ENCODE measurements at regions not wholly inside any gene's neighbourhood (a gene's known extent, or its start where the extent isn't known, plus 50 kb on each side); places are given as distances from the start of the nearest gene placed in this dataset.

GRCh38 chr2:152920846-152921245 is 202.4 kb downstream of the ARL6IP6 start:
- Histone ChIP-seq H3K36me3 (replicated peaks; ENCODE audit: control insufficient read depth, insufficient read depth, low read length) (no peaks in the 10 kb centered on the region), H3K27me3 (ENCODE audit: control insufficient read depth, insufficient read depth, low read length) (no peaks in the 10 kb centered on the region), H3K4me3 (ENCODE audit: insufficient read depth, low read depth, low read length) (no peak overlapping the region)
- no peak for DNase-seq

DNA sequence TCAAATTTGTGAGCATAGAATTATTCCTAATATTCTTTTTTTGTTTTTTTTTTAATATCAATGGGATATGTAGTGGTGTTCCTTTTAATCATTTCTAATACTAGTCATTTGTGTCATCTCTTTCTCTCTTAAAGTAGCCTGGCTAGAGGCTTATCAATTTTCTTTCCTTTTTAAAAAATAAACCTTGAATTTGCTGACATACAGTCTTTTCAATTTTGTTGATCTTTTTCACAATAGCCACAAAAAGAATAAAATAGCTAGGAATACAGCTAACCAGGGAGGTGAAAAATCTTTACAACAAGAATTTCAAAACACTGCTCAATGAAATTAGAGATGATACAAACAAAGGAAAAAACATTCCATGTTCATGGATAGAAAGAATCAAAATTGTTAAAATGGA is 192.6 kb downstream of the ARL6IP6 start:
- Histone ChIP-seq H3K4me3 (ENCODE audit: insufficient read depth, low read depth, low read length) (no peak overlapping the region), H3K27me3 (ENCODE audit: control insufficient read depth, insufficient read depth, low read length) (no peaks in the 10 kb centered on the region), H3K36me3 (replicated peaks; ENCODE audit: control insufficient read depth, insufficient read depth, low read length) (no peaks in the 10 kb centered on the region)
- no peak for DNase-seq

- Histone ChIP-seq H3K4me3 (ENCODE audit: insufficient read depth, low read depth, low read length) (no peak overlapping the region), H3K27me3 (ENCODE audit: control insufficient read depth, insufficient read depth, low read length) (no peaks in the 10 kb centered on the region), H3K36me3 (replicated peaks; ENCODE audit: control insufficient read depth, insufficient read depth, low read length) (no peaks in the 10 kb centered on the region)
- no peak for DNase-seq
Observed at GRCh38 chr2:152907046-152907445, 188.6 kb downstream of the ARL6IP6 start.

DNA sequence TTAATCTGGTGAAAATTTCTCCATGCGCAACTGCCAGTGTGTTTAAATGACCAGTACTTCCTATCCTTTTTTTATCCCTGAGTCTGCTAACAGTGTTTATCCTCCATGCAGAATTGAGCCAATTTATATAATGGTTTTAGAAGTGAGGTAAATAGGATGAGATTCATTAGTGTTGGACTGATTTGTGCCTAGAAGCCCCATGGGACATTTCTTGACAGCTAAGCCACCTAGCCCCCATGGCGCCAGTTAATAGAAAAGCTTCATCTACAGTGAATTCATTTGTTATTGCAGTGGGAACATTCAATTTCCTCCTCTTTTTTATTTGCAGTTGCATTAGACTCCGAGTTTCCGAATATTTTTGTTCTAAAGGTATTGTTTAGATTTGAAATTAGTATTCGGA is 175.6 kb downstream of the ARL6IP6 start:
- no peak for DNase-seq
- no peaks in the 10 kb centered on the region for H3K27me3 ChIP-seq (ENCODE audit: control insufficient read depth, insufficient read depth, low read length)
- H3K36me3 ChIP-seq (replicated peaks; ENCODE audit: control insufficient read depth, insufficient read depth, low read length): no peaks in the 10 kb centered on the region

GRCh38 chr2:152890736-152891135 is 172.3 kb downstream of the ARL6IP6 start:
- no peaks in the 10 kb centered on the region for H3K36me3 ChIP-seq (replicated peaks; ENCODE audit: control insufficient read depth, insufficient read depth, low read length)
- H3K4me3 ChIP-seq (ENCODE audit: insufficient read depth, low read depth, low read length): no peak overlapping the region
- DNase-seq: no peak
- H3K27me3 ChIP-seq (ENCODE audit: control insufficient read depth, insufficient read depth, low read length): no peaks in the 10 kb centered on the region

More for the DNA sequence above, 175.6 kb downstream of the ARL6IP6 start:
- no peak overlapping the region for H3K4me3 ChIP-seq (ENCODE audit: insufficient read depth, low read depth, low read length)

- Histone ChIP-seq H3K27me3 (ENCODE audit: control insufficient read depth, insufficient read depth, low read length) (no peaks in the 10 kb centered on the region), H3K36me3 (replicated peaks; ENCODE audit: control insufficient read depth, insufficient read depth, low read length) (no peaks in the 10 kb centered on the region), H3K4me3 (ENCODE audit: insufficient read depth, low read depth, low read length) (no peak overlapping the region)
- no peak for DNase-seq
Observed at GRCh38 chr2:152883951-152884487, 165.6 kb downstream of the ARL6IP6 start.

DNA sequence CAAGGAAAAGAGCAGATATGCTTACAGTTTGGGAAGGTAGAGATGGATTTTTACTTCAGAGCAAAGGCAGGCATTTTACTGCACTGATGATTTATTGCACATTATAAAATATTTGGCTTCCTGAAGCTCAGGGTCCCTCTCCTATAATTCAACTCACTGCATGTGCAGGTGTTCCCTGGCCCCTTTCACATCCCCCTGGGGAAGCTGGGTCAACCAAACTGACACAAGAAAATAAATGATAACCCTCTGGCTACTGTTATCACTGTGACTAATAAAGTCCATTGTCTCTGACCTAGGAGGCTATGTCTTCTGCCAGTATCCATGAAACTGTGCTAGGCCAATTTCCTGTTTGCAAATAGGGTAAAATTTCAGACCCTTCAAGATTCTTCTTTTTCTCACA is 163.1 kb downstream of the ARL6IP6 start:
- no peak for DNase-seq
- H3K36me3 ChIP-seq (replicated peaks; ENCODE audit: control insufficient read depth, insufficient read depth, low read length): no peaks in the 10 kb centered on the region
- H3K4me3 ChIP-seq (ENCODE audit: insufficient read depth, low read depth, low read length): no peak overlapping the region
- no peaks in the 10 kb centered on the region for H3K27me3 ChIP-seq (ENCODE audit: control insufficient read depth, insufficient read depth, low read length)

GRCh38 chr2:152879275-152879674 is 160.9 kb downstream of the ARL6IP6 start:
- no peaks in the 10 kb centered on the region for H3K27me3 ChIP-seq (ENCODE audit: control insufficient read depth, insufficient read depth, low read length)
- no peaks in the 10 kb centered on the region for H3K36me3 ChIP-seq (replicated peaks; ENCODE audit: control insufficient read depth, insufficient read depth, low read length)
- H3K4me3 ChIP-seq (ENCODE audit: insufficient read depth, low read depth, low read length): no peak overlapping the region
- no peak for DNase-seq

DNA sequence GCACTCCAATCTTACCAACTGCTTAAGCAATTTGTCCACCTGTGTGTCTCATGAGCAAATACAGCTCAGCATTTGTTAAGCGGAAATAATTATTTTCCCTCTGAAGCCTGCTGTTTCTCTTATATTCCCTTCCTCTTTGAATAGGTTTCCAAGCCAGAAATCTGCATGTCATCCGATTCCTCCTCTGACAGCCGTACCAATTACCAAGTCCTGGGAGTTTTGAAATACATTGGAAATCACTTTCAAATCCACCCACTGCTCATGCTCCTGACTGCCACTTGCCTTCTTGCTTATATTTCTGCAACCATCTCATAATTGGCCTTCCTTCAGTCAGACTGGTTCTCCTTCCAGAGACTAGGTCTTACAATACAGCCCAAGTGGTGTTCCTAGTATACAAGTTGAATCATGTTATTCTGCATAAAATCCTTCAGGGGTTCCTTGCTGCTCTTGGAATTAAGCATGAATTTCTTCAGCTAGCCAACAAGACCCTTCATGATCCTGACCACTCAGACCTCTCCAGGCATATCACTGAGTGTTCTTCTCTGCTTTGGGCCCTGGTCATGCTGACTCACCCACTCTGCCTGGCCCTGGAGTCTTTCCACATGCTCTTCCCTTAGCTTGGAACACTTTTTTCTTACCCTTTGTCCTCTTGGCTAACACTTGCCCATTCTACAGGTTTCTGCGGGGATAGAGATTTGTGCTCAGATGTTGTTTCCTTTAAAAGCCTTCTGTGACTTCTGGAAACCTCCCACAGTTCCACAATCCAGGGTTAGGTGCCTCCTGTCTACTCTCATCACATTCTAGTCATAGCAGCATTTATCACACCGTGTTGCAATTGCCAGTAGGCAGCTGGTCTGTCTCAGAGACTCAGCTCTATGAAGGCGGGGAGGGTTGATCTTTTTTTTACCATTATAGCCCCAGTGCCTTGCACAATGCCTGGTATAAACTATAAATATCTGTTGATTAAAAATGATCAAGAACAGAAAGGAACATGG is 157.6 kb downstream of the ARL6IP6 start:
- no peak overlapping the region for H3K4me3 ChIP-seq (ENCODE audit: insufficient read depth, low read depth, low read length)
- no peak for DNase-seq
- H3K36me3 ChIP-seq (replicated peaks; ENCODE audit: control insufficient read depth, insufficient read depth, low read length): no peaks in the 10 kb centered on the region
- no peaks in the 10 kb centered on the region for H3K27me3 ChIP-seq (ENCODE audit: control insufficient read depth, insufficient read depth, low read length)

GRCh38 chr2:152874955-152875354 is 156.5 kb downstream of the ARL6IP6 start:
- Histone ChIP-seq H3K4me3 (ENCODE audit: insufficient read depth, low read depth, low read length) (no peak overlapping the region), H3K36me3 (replicated peaks; ENCODE audit: control insufficient read depth, insufficient read depth, low read length) (no peaks in the 10 kb centered on the region), H3K27me3 (ENCODE audit: control insufficient read depth, insufficient read depth, low read length) (no peaks in the 10 kb centered on the region)
- DNase-seq: no peak

DNA sequence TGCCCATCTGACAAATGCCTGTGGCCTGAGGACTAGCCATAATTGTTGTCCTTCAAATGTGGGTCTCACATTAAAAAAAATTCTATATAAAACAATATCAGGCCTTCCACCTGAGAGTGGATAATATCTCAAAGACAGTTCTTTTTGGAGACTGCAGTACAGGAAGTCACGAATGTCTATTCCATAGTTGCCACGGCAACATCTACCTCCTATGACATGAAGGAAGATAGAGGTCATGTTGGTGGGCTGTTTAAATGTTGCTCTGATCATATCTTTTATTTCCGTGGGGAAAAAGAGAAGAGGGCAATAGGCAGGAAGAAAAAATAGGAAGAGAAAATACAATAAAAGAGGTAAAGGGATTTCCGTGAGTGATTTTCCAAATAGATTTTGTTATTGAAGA is 151.8 kb downstream of the ARL6IP6 start:
- DNase-seq: no peak
- H3K4me3 ChIP-seq (ENCODE audit: insufficient read depth, low read depth, low read length): no peak overlapping the region

DNA sequence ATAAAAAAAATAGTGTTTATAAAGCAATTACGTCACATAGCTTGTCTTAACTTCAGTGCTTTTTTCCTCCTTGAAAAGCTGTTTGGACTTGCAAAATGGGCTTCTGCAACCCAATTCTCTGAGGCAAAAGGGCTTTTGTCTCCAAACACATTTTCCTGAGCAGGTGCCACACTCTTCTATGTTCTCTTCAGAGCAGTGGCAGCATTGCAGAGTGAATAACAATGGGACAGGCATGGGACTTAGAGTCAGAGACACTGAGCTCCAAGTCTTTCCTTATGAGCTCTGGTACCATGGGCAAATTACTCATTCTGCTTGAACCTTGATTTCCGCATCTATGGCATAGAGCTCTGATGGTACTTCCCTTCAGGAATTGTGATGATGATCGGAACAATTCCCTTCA is 149.0 kb downstream of the ARL6IP6 start:
- H3K4me3 ChIP-seq (ENCODE audit: insufficient read depth, low read depth, low read length): no peak overlapping the region
- DNase-seq: no peak
- H3K27me3 ChIP-seq (ENCODE audit: control insufficient read depth, insufficient read depth, low read length): no peaks in the 10 kb centered on the region
- no peaks in the 10 kb centered on the region for H3K36me3 ChIP-seq (replicated peaks; ENCODE audit: control insufficient read depth, insufficient read depth, low read length)

More for the DNA sequence above, 151.8 kb downstream of the ARL6IP6 start:
- no peaks in the 10 kb centered on the region for H3K36me3 ChIP-seq (replicated peaks; ENCODE audit: control insufficient read depth, insufficient read depth, low read length)
- H3K27me3 ChIP-seq (ENCODE audit: control insufficient read depth, insufficient read depth, low read length): no peaks in the 10 kb centered on the region

- H3K36me3 ChIP-seq (replicated peaks; ENCODE audit: control insufficient read depth, insufficient read depth, low read length): no peaks in the 10 kb centered on the region
- H3K4me3 ChIP-seq (ENCODE audit: insufficient read depth, low read depth, low read length): no peak overlapping the region
- H3K27me3 ChIP-seq (ENCODE audit: control insufficient read depth, insufficient read depth, low read length): no peaks in the 10 kb centered on the region
- no peak for DNase-seq
Observed at GRCh38 chr2:152864601-152865149, 146.3 kb downstream of the ARL6IP6 start.

DNA sequence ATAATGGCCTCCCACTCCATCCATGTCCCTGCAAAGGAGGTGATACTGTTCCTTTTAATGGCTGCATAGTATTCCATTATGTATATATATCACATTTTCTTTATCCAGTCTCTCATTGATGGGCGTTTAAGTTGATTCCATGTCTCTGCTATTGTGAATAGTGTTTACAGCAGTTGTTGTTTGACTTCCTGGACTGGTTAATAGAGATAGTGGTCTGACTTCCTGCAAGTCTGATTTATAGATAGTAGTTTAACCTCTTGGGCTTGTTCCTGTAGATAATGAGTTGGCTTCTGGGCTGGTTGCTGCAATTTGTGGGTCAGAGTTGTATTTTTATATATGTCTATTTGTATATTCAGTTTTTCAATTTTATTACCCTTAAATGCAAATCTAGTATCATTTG is 145.4 kb downstream of the ARL6IP6 start:
- Histone ChIP-seq H3K4me3 (ENCODE audit: insufficient read depth, low read depth, low read length) (no peak overlapping the region), H3K27me3 (ENCODE audit: control insufficient read depth, insufficient read depth, low read length) (no peaks in the 10 kb centered on the region), H3K36me3 (replicated peaks; ENCODE audit: control insufficient read depth, insufficient read depth, low read length) (no peaks in the 10 kb centered on the region)
- no peak for DNase-seq

GRCh38 chr2:152861349-152861942 is 143.0 kb downstream of the ARL6IP6 start:
- H3K36me3 ChIP-seq (replicated peaks; ENCODE audit: control insufficient read depth, insufficient read depth, low read length): no peaks in the 10 kb centered on the region
- peak; percentile 31 for DNase-seq
- H3K4me3 ChIP-seq (ENCODE audit: insufficient read depth, low read depth, low read length): no peak overlapping the region
- H3K27me3 ChIP-seq (ENCODE audit: control insufficient read depth, insufficient read depth, low read length): no peaks in the 10 kb centered on the region
